Panc1 (cell line): ENCODE measurements at regions not wholly inside any gene's neighbourhood (a gene's known extent, or its start where the extent isn't known, plus 50 kb on each side); places are given as distances from the start of the nearest gene placed in this dataset.

Experiments
- ATAC-seq: fragments of 200-7000 bp; cut with Tn5 transposase; 2 replicates; pipeline ENCODE4 v1.9.1; 2020; ENCODE audit warnings: mild to moderate bottlenecking, moderate library complexity
- BruUV-seq: library from RNA; stranded (reverse); fragments of 400-500 nt; replicated peaks from 2 replicates; lab custom pipeline; 2021; lab: Mats Ljungman, UMichigan
- CTCF ChIA-PET: fragments of 300-600 bp; sonication (Branson Sonifier 250); formaldehyde crosslinking; loops from one replicate; lab custom pipeline; 2022; ENCODE audit warnings: antibody characterized with exemption; lab: Charles Lee
- POLR2A ChIA-PET: fragments of 300-600 bp; sonication (Branson Sonifier 250); formaldehyde crosslinking; loops from one replicate; lab custom pipeline; 2022; ENCODE audit warnings: antibody characterized with exemption; lab: Charles Lee
- DNase-seq: peaks from one replicate; pipeline ENCODE4 v3.0.0-alpha.2; 2010; ENCODE audit warnings: low read depth, low spot score
- H3K27ac ChIP-seq: 2 replicates; pipeline ENCODE4 v1.5.1; 2011; ENCODE audit warnings: mild to moderate bottlenecking, low read length, inconsistent platforms
- H3K27me3 ChIP-seq: fragments of 200-500 bp; sonication (Bioruptor generic); 2 replicates; pipeline ENCODE4 v1.6.0; 2014; ENCODE audit warnings: low read length, inconsistent platforms; ENCODE audit not compliant: control insufficient read depth, insufficient read depth
- H3K36me3 ChIP-seq: fragments of 200-500 bp; sonication (Bioruptor generic); 2 replicates; pipeline ENCODE4 v1.5.1; 2014; ENCODE audit warnings: inconsistent platforms, mild to moderate bottlenecking, low read length, moderate library complexity; ENCODE audit not compliant: control insufficient read depth, insufficient read depth
- H3K4me1 ChIP-seq: 2 replicates; pipeline ENCODE4 v1.5.1; 2011; ENCODE audit warnings: inconsistent platforms, mild to moderate bottlenecking, low read length, moderate library complexity; ENCODE audit not compliant: control insufficient read depth, insufficient read depth
- H3K4me3 ChIP-seq, 2 experiments: 2 replicates each; pipeline ENCODE4 v1.5.1; 2011 to 2012; ENCODE audit warnings: low read depth in 2 of 2, low read length in 2 of 2, mild to moderate bottlenecking in 2 of 2, inconsistent platforms in 1 of 2, moderate library complexity in 1 of 2
- H3K9me3 ChIP-seq: fragments of 200-500 bp; sonication (Bioruptor generic); 2 replicates; pipeline ENCODE4 v1.5.1; 2014; ENCODE audit warnings: low read depth, mild to moderate bottlenecking, inconsistent platforms, low read length, moderate library complexity; ENCODE audit not compliant: control insufficient read depth, insufficient read depth
- CTCF ChIP-seq: fragments of 450-650 bp; IDR thresholded peaks from 2 replicates; pipeline ENCODE4 v1.5.1; 2017; ENCODE audit warnings: mild to moderate bottlenecking
- POLR2AphosphoS5 ChIP-seq: IDR thresholded peaks from 2 replicates; pipeline ENCODE4 v1.6.1; 2012; ENCODE audit warnings: mild to moderate bottlenecking, low read depth, low read length, moderate library complexity
- REST ChIP-seq, 2 experiments: IDR thresholded peaks; 2 replicates each; pipeline ENCODE4 v1.6.1; 2011 to 2012; ENCODE audit warnings: low read depth in 2 of 2, control low read depth in 1 of 2, low read length in 1 of 2, mild to moderate bottlenecking in 1 of 2, moderate library complexity in 1 of 2; ENCODE audit not compliant: insufficient read depth in 1 of 2
- SIN3A ChIP-seq: IDR thresholded peaks from 2 replicates; pipeline ENCODE4 v1.6.1; 2012; ENCODE audit warnings: low read depth, mild to moderate bottlenecking, low read length, moderate library complexity, borderline replicate concordance; ENCODE audit not compliant: insufficient read depth
- TCF7L2 ChIP-seq: IDR thresholded peaks from 2 replicates; pipeline ENCODE4 v1.6.1; 2011; ENCODE audit warnings: mild to moderate bottlenecking, low read depth, low read length, inconsistent platforms
- in situ Hi-C: cut with HindIII; loops from 2 replicates; pipeline ENCODE4 v1.10.0; 2016; ENCODE audit warnings: low sequenced_read_pairs, low pct_unique_long_range_greater_than_20kb
- intact Hi-C: fragments of 100-400 bp; cut with micrococcal nuclease; formaldehyde crosslinking; loops from one replicate; pipeline ENCODE4 v1.10.0; 2022; ENCODE audit not compliant: unreplicated experiment

- CTCF ChIA-PET: no interaction called here
- H3K27me3 ChIP-seq: peaks cover 5% of the 10 kb centered on the region; the same call in 1 of the 2 replicates
- BruUV-seq: no TSS peak
- POLR2A ChIA-PET: no interaction called here
- DNase-seq (no peak), ATAC-seq (no peak)
- no peak overlapping the region for H3K27ac ChIP-seq
- H3K4me1 ChIP-seq: no peaks in the 10 kb centered on the region
- no peak overlapping the region for H3K4me3 ChIP-seq
- H3K36me3 ChIP-seq: no peaks in the 10 kb centered on the region
- in situ Hi-C loops: no loop called here
- TF ChIP-seq TCF7L2 (no peak), REST (IDR thresholded peaks at IDR 0.05; ENCODE audit: insufficient read depth in 1 of 2, low read depth in 2 of 2, low read length in 1 of 2) (no peak), POLR2AphosphoS5 (no peak), CTCF (no peak), SIN3A (no peak)
- no peaks in the 10 kb centered on the region for H3K9me3 ChIP-seq
- intact Hi-C loops: no loop called here
Measured at GRCh38 chr20:22775256-22775655, 190.9 kb upstream of the FOXA2 start.

GRCh38 chr20:22775671-22776139, 191.3 kb upstream of the FOXA2 start:
- Histone ChIP-seq H3K27ac (no peak overlapping the region), H3K27me3 (peaks cover 5% of the 10 kb centered on the region; the same call in 1 of the 2 replicates), H3K4me3 (no peak overlapping the region), H3K36me3 (no peaks in the 10 kb centered on the region), H3K4me1 (no peaks in the 10 kb centered on the region), H3K9me3 (no peaks in the 10 kb centered on the region)
- intact Hi-C loops: no loop called here
- in situ Hi-C loops: no loop called here
- ATAC-seq (no peak), DNase-seq (no peak)
- TF ChIP-seq SIN3A (no peak), CTCF (no peak), POLR2AphosphoS5 (no peak), TCF7L2 (no peak), REST (IDR thresholded peaks at IDR 0.05; ENCODE audit: insufficient read depth in 1 of 2, low read depth in 2 of 2, low read length in 1 of 2) (no peak)
- CTCF ChIA-PET: no interaction called here
- no TSS peak for BruUV-seq
- POLR2A ChIA-PET: no interaction called here
